NCI-H226 (cell line): ENCODE measurements at regions not wholly inside any gene's neighbourhood (a gene's known extent, or its start where the extent isn't known, plus 50 kb on each side); places are given as distances from the start of the nearest gene placed in this dataset.

Source experiments
- DNase-seq: peaks from one replicate; pipeline ENCODE4 v3.0.0-alpha.2; 2015

DNA sequence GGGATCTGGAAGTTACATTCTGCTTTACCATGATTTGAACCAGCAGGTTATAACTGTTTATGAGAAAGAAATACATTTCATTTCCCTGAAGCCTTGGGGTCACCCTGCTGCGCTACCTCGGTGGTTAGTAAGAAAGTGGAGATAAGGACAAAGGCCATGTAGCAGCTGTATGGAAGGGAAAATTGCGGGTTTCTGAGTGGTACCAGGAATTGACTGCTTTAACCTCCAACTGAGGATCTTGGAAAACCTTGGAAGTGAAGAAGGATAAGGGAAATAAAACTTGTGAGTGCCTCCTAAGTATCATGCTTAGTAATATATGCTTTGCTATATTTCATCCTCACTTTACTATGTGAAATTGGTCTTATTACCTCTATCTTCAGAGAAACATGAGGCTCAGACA lies 76.1 kb upstream of the GAP43 start:
- no peak for DNase-seq

DNA sequence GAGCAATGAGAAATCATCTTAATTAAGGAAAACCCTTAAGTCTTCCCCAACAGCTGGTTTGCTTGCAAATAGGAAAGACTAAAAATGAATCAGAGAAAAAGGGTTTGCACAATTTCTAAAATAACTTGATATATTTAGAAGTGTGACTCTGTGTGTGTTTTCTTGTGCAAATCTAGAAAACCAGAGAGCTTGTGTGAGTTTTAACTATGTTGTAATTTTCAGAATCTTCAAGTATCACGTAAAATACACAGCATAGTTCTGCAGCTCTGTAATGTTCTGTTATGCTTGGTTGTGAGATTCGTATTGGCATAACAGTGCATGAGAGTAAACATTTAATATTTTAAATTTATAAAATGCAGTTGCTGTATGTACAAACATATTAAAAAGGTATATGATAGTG lies 74.7 kb upstream of the GAP43 start:
- no peak for DNase-seq

DNA sequence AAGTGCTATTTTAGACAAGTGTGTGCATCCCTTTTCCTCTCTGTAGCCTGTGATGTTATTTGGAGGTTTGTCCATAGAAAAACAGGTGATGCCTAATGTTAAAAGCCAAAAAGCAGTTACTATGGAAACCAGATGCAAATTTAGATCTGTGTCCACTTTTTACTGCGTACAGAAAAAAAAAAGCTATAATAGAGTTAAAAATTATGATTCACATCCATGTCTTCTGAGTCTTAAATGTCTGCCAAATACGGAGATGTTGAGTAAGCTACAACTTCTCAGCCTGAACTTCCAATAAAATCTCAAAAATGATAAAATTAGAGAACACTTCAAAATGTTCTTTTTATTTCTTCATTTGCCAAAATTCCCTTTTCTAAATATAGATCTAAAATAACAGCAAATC lies 74.2 kb upstream of the GAP43 start:
- DNase-seq = no peak

DNA sequence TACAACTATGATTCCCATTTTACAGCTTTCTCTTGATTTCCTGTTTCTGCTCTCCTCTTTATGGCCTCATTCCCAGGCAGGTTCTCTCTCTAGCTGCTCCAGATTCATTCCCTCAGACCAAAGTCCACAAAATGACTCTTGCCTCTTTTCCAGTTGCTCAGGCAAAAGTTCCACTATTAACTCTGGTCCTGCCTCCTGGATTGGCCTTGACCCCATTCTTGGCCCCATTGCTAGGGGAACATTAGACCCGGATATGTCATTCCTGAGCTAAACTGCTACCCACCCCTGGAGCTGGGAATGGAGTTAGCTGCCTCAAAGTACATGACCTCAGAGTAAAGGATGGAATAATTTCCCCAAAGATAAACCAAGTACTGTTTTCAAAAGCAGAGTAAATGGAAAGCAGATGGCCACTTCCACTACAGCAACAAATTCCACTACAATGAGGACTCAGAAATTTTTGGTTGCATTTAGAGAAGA lies 73.0 kb upstream of the GAP43 start:
- DNase-seq = no peak

- no peak for DNase-seq
Observed at GRCh38 chr3:115551016-115551415, 72.3 kb upstream of the GAP43 start.

GRCh38 chr3:115552007-115552406 lies 71.3 kb upstream of the GAP43 start:
- no peak for DNase-seq

GRCh38 chr3:115553796-115554486 lies 69.4 kb upstream of the GAP43 start:
- DNase-seq = no peak

GRCh38 chr3:115554487-115554807 lies 68.9 kb upstream of the GAP43 start:
- DNase-seq = no peak

- DNase-seq = no peak
Observed at GRCh38 chr3:115562636-115563267, 60.6 kb upstream of the GAP43 start.

GRCh38 chr3:115563984-115564383 lies 59.3 kb upstream of the GAP43 start:
- no peak for DNase-seq

GRCh38 chr3:115571413-115571812 lies 51.9 kb upstream of the GAP43 start:
- DNase-seq = no peak
